Bronchial epithelial cell (primary cell): ENCODE measurements at regions not wholly inside any gene's neighbourhood (a gene's known extent, or its start where the extent isn't known, plus 50 kb on each side); places are given as distances from the start of the nearest gene placed in this dataset.
A peak's percentile ranks its signal among the peaks of the same experiment; 100 is the strongest.

Source experiments
- DNase-seq: peaks from one replicate; pipeline ENCODE4 v3.0.0-alpha.2; 2010; ENCODE audit warnings: low read depth
- FAIRE-seq: peaks from 2 replicates; lab custom pipeline; 2011; peaks lifted over from hg19 to GRCh38; lab: Jason Lieb, UNC
- H3K27me3 ChIP-seq: 2 replicates; pipeline ENCODE4 v1.5.1; 2011; ENCODE audit warnings: low read length; ENCODE audit not compliant: control insufficient read depth, insufficient read depth
- H3K36me3 ChIP-seq: 2 replicates; pipeline ENCODE4 v1.5.1; 2011; ENCODE audit warnings: low read length; ENCODE audit not compliant: control insufficient read depth, insufficient read depth
- H3K4me3 ChIP-seq: 2 replicates; pipeline ENCODE4 v1.5.1; 2011; ENCODE audit warnings: mild to moderate bottlenecking, low read depth, low read length, control low read depth
- CTCF ChIP-seq: IDR thresholded peaks from 2 replicates; pipeline ENCODE4 v1.5.1; 2011; ENCODE audit warnings: mild to moderate bottlenecking, moderate library complexity, low read length, control low read depth, inconsistent platforms; ENCODE audit not compliant: insufficient read depth, severe bottlenecking

- no peak for FAIRE-seq
These were observed 539.3 kb upstream of the ISX start for GRCh38 chr22:34526681-34527080.

DNA sequence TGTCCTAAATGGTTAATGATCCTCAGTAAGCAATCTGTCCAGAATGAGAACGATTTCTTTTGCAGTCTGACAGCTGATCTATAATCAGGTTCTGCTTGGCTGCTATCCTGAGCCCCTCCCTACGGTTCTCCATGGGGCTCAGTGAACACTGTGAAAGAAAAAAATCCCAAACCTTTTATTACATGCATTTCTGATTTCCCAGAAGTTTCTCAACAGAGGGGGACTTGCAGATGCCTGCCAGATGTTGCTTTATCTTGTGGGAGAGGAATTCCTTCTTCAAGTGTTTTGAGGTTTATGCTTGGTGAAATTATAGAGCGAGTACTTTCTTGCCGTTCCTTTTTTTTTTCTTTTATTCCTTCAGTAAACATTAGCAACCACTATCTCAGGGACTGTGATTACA, 531.9 kb upstream of the ISX start:
- TF ChIP-seq CTCF, result no peak
- H3K36me3 ChIP-seq, result no peaks in the 10 kb centered on the region
- FAIRE-seq (no peak), DNase-seq (no peak)
- H3K27me3 ChIP-seq, result no peaks in the 10 kb centered on the region
- H3K4me3 ChIP-seq, result no peak overlapping the region

More at GRCh38 chr22:34526681-34527080, 539.3 kb upstream of the ISX start:
- Histone ChIP-seq H3K27me3 (no peaks in the 10 kb centered on the region), H3K4me3 (no peak overlapping the region), H3K36me3 (no peaks in the 10 kb centered on the region)
- no peak for DNase-seq
- TF ChIP-seq CTCF, result no peak

DNA sequence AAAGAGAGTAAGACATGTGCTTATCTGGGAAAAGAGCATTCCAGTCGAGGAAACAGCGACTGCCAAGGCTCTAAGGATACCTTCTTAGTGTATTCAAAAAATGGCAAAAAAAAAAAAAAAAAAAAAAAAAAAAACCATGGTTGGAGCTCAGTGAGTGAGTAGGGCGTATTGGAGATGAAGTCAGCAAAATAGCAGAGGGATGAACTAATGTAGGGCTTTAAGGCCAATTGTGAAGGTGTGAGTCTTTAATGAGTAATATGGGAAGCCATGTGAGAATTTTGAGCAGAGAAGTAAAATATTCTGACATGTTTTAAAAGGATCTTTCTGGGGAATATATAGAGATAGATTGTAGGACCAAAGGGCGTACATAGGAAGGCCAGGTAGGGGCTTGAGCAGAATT, 498.6 kb upstream of the ISX start:
- peak; percentile 26 for DNase-seq
- no peak for TF ChIP-seq CTCF
- no peaks in the 10 kb centered on the region for H3K36me3 ChIP-seq
- no peak for FAIRE-seq
- H3K27me3 ChIP-seq, result no peaks in the 10 kb centered on the region
- no peak overlapping the region for H3K4me3 ChIP-seq

DNA sequence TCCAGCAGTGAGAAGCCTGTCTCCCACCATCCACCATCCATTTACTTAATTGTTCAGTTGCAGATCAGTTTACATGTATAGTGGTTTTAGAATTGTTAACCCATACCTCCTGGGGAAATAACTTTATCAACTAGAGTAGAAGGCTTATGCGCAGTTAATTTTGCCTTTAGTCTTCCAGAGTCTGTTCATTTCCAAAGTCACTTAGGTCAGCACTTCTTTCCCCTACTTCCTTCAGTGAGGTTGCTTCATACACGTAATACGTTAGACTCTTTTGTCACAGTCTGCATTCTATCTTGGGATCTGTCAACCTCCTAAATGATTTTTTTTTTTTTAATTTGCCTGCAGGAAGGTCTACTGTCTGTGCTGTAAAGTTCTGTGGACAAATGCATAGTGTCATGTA, 495.6 kb upstream of the ISX start:
- Histone ChIP-seq H3K36me3 (no peaks in the 10 kb centered on the region), H3K27me3 (no peaks in the 10 kb centered on the region), H3K4me3 (no peak overlapping the region)
- TF ChIP-seq CTCF, result no peak
- no peak for DNase-seq
- no peak for FAIRE-seq

- no peak for TF ChIP-seq CTCF
- DNase-seq (peak; percentile 3), FAIRE-seq (no peak)
- H3K36me3 ChIP-seq, result no peaks in the 10 kb centered on the region
- H3K4me3 ChIP-seq, result no peak overlapping the region
- no peaks in the 10 kb centered on the region for H3K27me3 ChIP-seq
These were observed 486.4 kb upstream of the ISX start for GRCh38 chr22:34579519-34579918.

DNA sequence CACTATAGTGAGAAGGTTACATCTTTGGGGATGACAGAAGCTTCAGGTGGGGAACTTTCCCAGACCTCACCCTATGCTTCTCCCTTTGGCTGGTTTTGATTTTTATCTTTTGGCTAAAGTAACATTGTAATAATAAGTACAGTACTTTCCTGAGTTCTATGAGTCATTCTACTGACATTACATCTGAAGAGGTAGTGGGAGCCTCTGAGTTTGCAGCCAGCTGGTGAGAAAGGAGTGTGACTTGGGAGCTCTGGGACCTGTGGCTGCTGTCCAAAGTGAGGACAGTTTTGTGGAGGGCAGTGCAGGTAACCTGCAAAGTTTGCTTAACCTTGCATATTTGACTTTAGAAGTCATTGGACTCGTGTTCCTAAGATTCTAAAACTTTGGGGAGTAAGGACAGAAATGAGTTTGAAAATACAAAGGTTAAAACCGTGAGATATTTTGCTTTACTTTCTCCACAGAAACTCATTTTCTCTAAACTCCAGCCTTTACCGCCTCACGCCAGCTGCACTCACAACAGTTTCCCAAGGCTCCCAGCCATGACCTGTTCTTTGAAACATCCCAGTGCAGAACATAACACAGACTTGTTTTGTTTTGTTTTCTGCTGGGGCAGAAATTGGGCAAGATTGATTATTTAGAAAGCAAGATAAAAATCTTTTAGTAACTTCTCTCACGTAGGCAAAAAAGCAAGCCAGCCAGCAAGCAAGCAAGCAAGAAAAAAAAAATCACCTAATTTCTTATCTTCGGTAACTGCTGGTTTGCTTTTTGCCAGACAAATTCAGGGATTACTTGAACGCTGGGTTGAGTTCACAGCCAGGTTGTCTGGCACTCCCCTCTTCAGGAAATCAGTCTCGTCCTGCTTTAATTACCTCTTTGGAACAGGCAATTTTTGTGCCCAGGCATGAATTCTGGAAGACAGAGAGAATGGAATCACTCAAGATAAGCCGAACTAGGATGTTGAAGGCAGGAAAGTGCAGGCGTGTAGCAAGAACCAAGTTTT, 478.3 kb upstream of the ISX start:
- Histone ChIP-seq H3K36me3 (no peaks in the 10 kb centered on the region), H3K4me3 (no peak overlapping the region), H3K27me3 (no peaks in the 10 kb centered on the region)
- DNase-seq (no peak), FAIRE-seq (no peak)
- no peak for TF ChIP-seq CTCF
